ENCODE measurements at regions not wholly inside any gene's neighbourhood (a gene's known extent, or its start where the extent isn't known, plus 50 kb on each side); places are given as distances from the start of the nearest gene placed in this dataset.

- TF ChIP-seq CTCF (IDR thresholded peaks at IDR 0.05) (no peak), POLR2AphosphoS5 (IDR thresholded peaks at IDR 0.05) (no peak), POLR2A (IDR thresholded peaks at IDR 0.05) (no peak), EP300 (IDR thresholded peaks at IDR 0.05; ENCODE audit: low read depth) (no peak)
These were observed 682.7 kb upstream of the FANCL start for GRCh38 chr2:58923869-58924268.

All from transverse colon (tissue), 4 donors.